H9 (cell line): ENCODE measurements at regions not wholly inside any gene's neighbourhood (a gene's known extent, or its start where the extent isn't known, plus 50 kb on each side); places are given as distances from the start of the nearest gene placed in this dataset.

ENCODE experiments used
- DNase-seq: peaks from one replicate; pipeline ENCODE4 v3.0.0-alpha.2; 2017
- H2AFZ ChIP-seq: one replicate; pipeline ENCODE4 v1.6.1; 2013; ENCODE audit warnings: mild to moderate bottlenecking, low read length, control low read depth, moderate library complexity
- H2AK5ac ChIP-seq: 2 replicates; pipeline ENCODE4 v1.6.1; 2013; ENCODE audit warnings: low read length, control low read depth, mixed read lengths; ENCODE audit not compliant: insufficient read length
- H2BK120ac ChIP-seq: one replicate; pipeline ENCODE4 v1.6.1; 2013; ENCODE audit warnings: low read depth, mild to moderate bottlenecking, low read length, control low read depth, inconsistent platforms; ENCODE audit not compliant: poor library complexity, severe bottlenecking
- H2BK12ac ChIP-seq: 2 replicates; pipeline ENCODE4 v1.6.1; 2013; ENCODE audit warnings: low read length, control low read depth, mixed read lengths, low read depth; ENCODE audit not compliant: insufficient read length
- H2BK15ac ChIP-seq: 2 replicates; pipeline ENCODE4 v1.6.1; 2013; ENCODE audit warnings: low read depth, low read length, control low read depth
- H2BK20ac ChIP-seq: one replicate; pipeline ENCODE4 v1.6.1; 2013; ENCODE audit warnings: low read depth, mild to moderate bottlenecking, low read length, control low read depth, inconsistent platforms; ENCODE audit not compliant: poor library complexity, severe bottlenecking
- H2BK5ac ChIP-seq: 2 replicates; pipeline ENCODE4 v1.6.1; 2013; ENCODE audit warnings: low read length, control low read depth, mixed read lengths; ENCODE audit not compliant: insufficient read length
- H3K14ac ChIP-seq: 2 replicates; pipeline ENCODE4 v1.6.1; 2013; ENCODE audit warnings: low read length, control low read depth; ENCODE audit not compliant: insufficient read depth
- H3K18ac ChIP-seq: 2 replicates; pipeline ENCODE4 v1.6.1; 2013; ENCODE audit warnings: low read depth, mild to moderate bottlenecking, mixed read lengths, low read length, control low read depth; ENCODE audit not compliant: insufficient read length
- H3K23ac ChIP-seq: 2 replicates; pipeline ENCODE4 v1.6.1; 2013; ENCODE audit warnings: low read length, control low read depth, mixed read lengths, low read depth; ENCODE audit not compliant: insufficient read length
- H3K23me2 ChIP-seq: 2 replicates; pipeline ENCODE4 v1.6.1; 2013; ENCODE audit warnings: low read depth, mild to moderate bottlenecking, mixed read lengths, low read length, control low read depth; ENCODE audit not compliant: insufficient read length, poor library complexity, severe bottlenecking
- H3K27ac ChIP-seq: 2 replicates; pipeline ENCODE4 v1.5.1; 2013; ENCODE audit warnings: low read length, control low read depth, mixed read lengths, low read depth; ENCODE audit not compliant: insufficient read length
- H3K27me3 ChIP-seq: 2 replicates; pipeline ENCODE4 v1.6.1; 2013; ENCODE audit warnings: low read length, control low read depth, inconsistent platforms; ENCODE audit not compliant: insufficient read depth
- H3K4ac ChIP-seq: 2 replicates; pipeline ENCODE4 v1.6.1; 2013; ENCODE audit warnings: low read depth, mild to moderate bottlenecking, control low read depth, inconsistent platforms, low read length, moderate library complexity
- H3K4me1 ChIP-seq: 2 replicates; pipeline ENCODE4 v1.6.1; 2013; ENCODE audit warnings: low read length, control low read depth, inconsistent platforms; ENCODE audit not compliant: insufficient read depth
- H3K4me2 ChIP-seq: 2 replicates; pipeline ENCODE4 v1.6.1; 2013; ENCODE audit warnings: low read length, control low read depth, mixed read lengths; ENCODE audit not compliant: insufficient read length, insufficient read depth
- H3K56ac ChIP-seq: 2 replicates; pipeline ENCODE4 v1.6.1; 2013; ENCODE audit warnings: low read depth, mild to moderate bottlenecking, mixed read lengths, low read length, control low read depth; ENCODE audit not compliant: insufficient read length
- H3K79me1 ChIP-seq: 2 replicates; pipeline ENCODE4 v1.6.1; 2013; ENCODE audit warnings: low read depth, mild to moderate bottlenecking, moderate library complexity, low read length, control low read depth, inconsistent platforms; ENCODE audit not compliant: insufficient read depth, poor library complexity, severe bottlenecking
- H3K79me2 ChIP-seq: 2 replicates; pipeline ENCODE4 v1.6.1; 2013; ENCODE audit warnings: low read length, control low read depth, inconsistent platforms; ENCODE audit not compliant: insufficient read depth
- H3K9ac ChIP-seq: 2 replicates; pipeline ENCODE4 v1.6.1; 2013; ENCODE audit warnings: low read length, control low read depth, mixed read lengths; ENCODE audit not compliant: insufficient read length; ENCODE audit errors: extremely low read depth
- H3K9me3 ChIP-seq: one replicate; pipeline ENCODE4 v1.6.1; 2013; ENCODE audit warnings: low read depth, low read length, inconsistent platforms; ENCODE audit not compliant: control insufficient read depth
- H3T11ph ChIP-seq: one replicate; pipeline ENCODE4 v1.6.1; 2013; ENCODE audit warnings: mild to moderate bottlenecking, low read length, control low read depth, inconsistent platforms
- H4K20me1 ChIP-seq: one replicate; pipeline ENCODE4 v1.6.1; 2013; ENCODE audit not compliant: control insufficient read depth, insufficient read length, insufficient read depth
- H4K5ac ChIP-seq: 2 replicates; pipeline ENCODE4 v1.6.1; 2013; ENCODE audit warnings: low read depth, mild to moderate bottlenecking, mixed read lengths, low read length, control low read depth; ENCODE audit not compliant: insufficient read length
- H4K8ac ChIP-seq: replicated peaks from 2 replicates; pipeline ENCODE4 v1.6.1; 2013; ENCODE audit warnings: low read length, control low read depth, mixed read lengths, low read depth; ENCODE audit not compliant: insufficient read length
- H4K91ac ChIP-seq: 2 replicates; pipeline ENCODE4 v1.6.1; 2013; ENCODE audit warnings: low read depth, mild to moderate bottlenecking, moderate library complexity, mixed read lengths, low read length, control low read depth; ENCODE audit not compliant: insufficient read length
- H3K27ac Mint-ChIP-seq, 3 experiments: 2 replicates in 2 of 3; 3 replicates in 1 of 3; pipeline ENCODE4 v1.8.0; 2020 to 2021; ENCODE audit warnings: mixed read lengths in 3 of 3, mild to moderate bottlenecking in 1 of 3, moderate library complexity in 1 of 3
- H3K27me3 Mint-ChIP-seq: 2 replicates; pipeline ENCODE4 v1.8.0; 2021; ENCODE audit warnings: low read depth, mild to moderate bottlenecking, moderate library complexity, mixed read lengths
- H3K36me3 Mint-ChIP-seq, 3 experiments: 2 replicates in 2 of 3; 3 replicates in 1 of 3; pipeline ENCODE4 v1.8.0; 2020 to 2021; ENCODE audit warnings: low read depth in 3 of 3, mixed read lengths in 3 of 3; ENCODE audit not compliant: insufficient read depth in 1 of 3
- H3K4me1 Mint-ChIP-seq, 2 experiments: 2 replicates each; pipeline ENCODE4 v1.8.0; 2020; ENCODE audit warnings: mixed read lengths in 2 of 2
- H3K4me3 Mint-ChIP-seq, 2 experiments: 2 replicates in 1 of 2; 3 replicates in 1 of 2; pipeline ENCODE4 v1.8.0; 2020 to 2021; ENCODE audit warnings: mild to moderate bottlenecking in 2 of 2, mixed read lengths in 2 of 2, moderate library complexity in 1 of 2
- H3K9me3 Mint-ChIP-seq, 2 experiments: 2 replicates in 1 of 2; 3 replicates in 1 of 2; pipeline ENCODE4 v1.8.0; 2020; ENCODE audit warnings: mild to moderate bottlenecking in 2 of 2, mixed read lengths in 2 of 2, moderate library complexity in 1 of 2
- WGBS: extraction: QIAGEN DNeasy Blood & Tissue Kit; methylation state at CpG from one replicate; pipeline ENCODE4 v1.1.7; 2013; ENCODE audit warnings: missing lambda C conversion rate, low lambda C conversion rate, mixed read lengths; ENCODE audit not compliant: insufficient read length; ENCODE audit errors: extremely low coverage; 5-methylcytosine and 5-hydroxymethylcytosine counted together
- TF ChIP-seq, protein P1 (sequence below): fragments of 200-600 bp; sonication (generic); conservative IDR thresholded peaks from 3 replicates; pipeline ENCODE4 v1.8.0; 2021; ENCODE audit warnings: antibody characterized with exemption, mild to moderate bottlenecking

DNA sequence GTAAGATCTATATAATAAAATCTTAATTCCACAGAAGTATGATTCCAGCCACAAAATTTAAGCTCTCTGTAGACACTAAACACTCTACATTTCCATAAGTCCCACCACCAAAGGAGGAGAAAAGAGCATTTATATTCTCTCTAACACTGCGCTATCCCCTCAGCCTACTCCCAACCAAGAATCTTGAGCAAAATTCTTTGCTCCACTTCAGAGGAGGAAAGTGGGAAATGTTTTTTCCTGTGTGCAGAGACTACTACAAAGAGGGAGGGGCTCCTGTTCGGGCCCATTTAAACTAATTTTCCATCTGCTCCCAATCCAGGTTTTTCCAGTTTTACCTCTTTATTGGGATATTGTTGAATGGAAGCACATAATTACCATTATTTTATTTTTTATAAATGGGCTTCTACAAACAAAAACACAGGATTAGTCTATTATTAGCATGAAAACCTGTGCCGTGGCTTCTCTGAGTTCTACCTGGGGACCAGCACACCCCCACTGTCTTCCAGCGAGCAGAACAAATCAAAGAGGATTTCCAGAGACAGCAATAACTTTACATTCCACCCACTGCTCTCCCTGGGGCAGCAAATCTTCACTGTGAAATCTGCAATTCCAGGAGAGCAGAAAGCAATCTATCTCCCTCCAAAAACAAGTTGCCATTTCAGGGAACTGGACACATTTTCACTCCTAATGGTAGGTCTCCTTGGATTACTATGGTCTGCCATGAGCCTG, 174.0 kb downstream of the DAD1 start:
- no peak for DNase-seq
- H3K79me2 ChIP-seq: no peaks in the 10 kb centered on the region
- H3K23me2 ChIP-seq: no peaks in the 10 kb centered on the region
- no peak overlapping the region for H2AFZ ChIP-seq
- no peak overlapping the region for H2BK120ac ChIP-seq
- Mint-ChIP-seq H3K4me3 (no peak overlapping the region), H3K27ac (no peak overlapping the region), H3K36me3 (no peaks in the 10 kb centered on the region), H3K4me1 (peaks cover 15 to 18% of the 10 kb centered on the region in 2 experiments), H3K9me3 (no peaks in the 10 kb centered on the region), H3K27me3 (no peaks in the 10 kb centered on the region; the same call in none of the 2 replicates)
- no peak overlapping the region for H2AK5ac ChIP-seq
- no peak overlapping the region for H3K23ac ChIP-seq
- H4K91ac ChIP-seq: no peak overlapping the region
- no peak overlapping the region for H3K18ac ChIP-seq
- no peaks in the 10 kb centered on the region for H4K20me1 ChIP-seq
- no peak overlapping the region for H2BK12ac ChIP-seq
- no peak overlapping the region for H3K4ac ChIP-seq
- no peak overlapping the region for H3K27ac ChIP-seq
- no peak overlapping the region for H3K14ac ChIP-seq
- no CpG with 5 or more reads among the region's 4 CpGs for WGBS
- no peak overlapping the region for H4K5ac ChIP-seq
- H2BK15ac ChIP-seq: no peak overlapping the region
- no peak overlapping the region for H2BK5ac ChIP-seq
- H3T11ph ChIP-seq: no peak overlapping the region
- H3K9ac ChIP-seq: no peak overlapping the region
- no peak overlapping the region for H2BK20ac ChIP-seq
- H3K4me1 ChIP-seq: 0 out of 2 replicates have a peak, but pooled peaks cover 4% of the 10 kb centered on the region
- no peak overlapping the region for H3K56ac ChIP-seq
- TF ChIP-seq, protein P1, sequence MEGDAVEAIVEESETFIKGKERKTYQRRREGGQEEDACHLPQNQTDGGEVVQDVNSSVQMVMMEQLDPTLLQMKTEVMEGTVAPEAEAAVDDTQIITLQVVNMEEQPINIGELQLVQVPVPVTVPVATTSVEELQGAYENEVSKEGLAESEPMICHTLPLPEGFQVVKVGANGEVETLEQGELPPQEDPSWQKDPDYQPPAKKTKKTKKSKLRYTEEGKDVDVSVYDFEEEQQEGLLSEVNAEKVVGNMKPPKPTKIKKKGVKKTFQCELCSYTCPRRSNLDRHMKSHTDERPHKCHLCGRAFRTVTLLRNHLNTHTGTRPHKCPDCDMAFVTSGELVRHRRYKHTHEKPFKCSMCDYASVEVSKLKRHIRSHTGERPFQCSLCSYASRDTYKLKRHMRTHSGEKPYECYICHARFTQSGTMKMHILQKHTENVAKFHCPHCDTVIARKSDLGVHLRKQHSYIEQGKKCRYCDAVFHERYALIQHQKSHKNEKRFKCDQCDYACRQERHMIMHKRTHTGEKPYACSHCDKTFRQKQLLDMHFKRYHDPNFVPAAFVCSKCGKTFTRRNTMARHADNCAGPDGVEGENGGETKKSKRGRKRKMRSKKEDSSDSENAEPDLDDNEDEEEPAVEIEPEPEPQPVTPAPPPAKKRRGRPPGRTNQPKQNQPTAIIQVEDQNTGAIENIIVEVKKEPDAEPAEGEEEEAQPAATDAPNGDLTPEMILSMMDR: no peak
- no peaks in the 10 kb centered on the region for H3K27me3 ChIP-seq
- no peaks in the 10 kb centered on the region for H3K79me1 ChIP-seq
- H3K9me3 ChIP-seq: no peaks in the 10 kb centered on the region
- no peak overlapping the region for H4K8ac ChIP-seq
- no peak overlapping the region for H3K4me2 ChIP-seq
